Bronchial epithelial cell (primary cell): ENCODE measurements at regions not wholly inside any gene's neighbourhood (a gene's known extent, or its start where the extent isn't known, plus 50 kb on each side); places are given as distances from the start of the nearest gene placed in this dataset.

Experiments
- DNase-seq: peaks from one replicate; pipeline ENCODE4 v3.0.0-alpha.2; 2010; ENCODE audit warnings: low read depth
- FAIRE-seq: peaks from 2 replicates; lab custom pipeline; 2011; peaks lifted over from hg19 to GRCh38; lab: Jason Lieb, UNC
- H3K27me3 ChIP-seq: 2 replicates; pipeline ENCODE4 v1.5.1; 2011; ENCODE audit warnings: low read length; ENCODE audit not compliant: control insufficient read depth, insufficient read depth
- H3K36me3 ChIP-seq: 2 replicates; pipeline ENCODE4 v1.5.1; 2011; ENCODE audit warnings: low read length; ENCODE audit not compliant: control insufficient read depth, insufficient read depth
- H3K4me3 ChIP-seq: 2 replicates; pipeline ENCODE4 v1.5.1; 2011; ENCODE audit warnings: mild to moderate bottlenecking, low read depth, low read length, control low read depth
- TF ChIP-seq, protein P1 (sequence below): IDR thresholded peaks from 2 replicates; pipeline ENCODE4 v1.5.1; 2011; ENCODE audit warnings: mild to moderate bottlenecking, moderate library complexity, low read length, control low read depth, inconsistent platforms; ENCODE audit not compliant: insufficient read depth, severe bottlenecking

DNA sequence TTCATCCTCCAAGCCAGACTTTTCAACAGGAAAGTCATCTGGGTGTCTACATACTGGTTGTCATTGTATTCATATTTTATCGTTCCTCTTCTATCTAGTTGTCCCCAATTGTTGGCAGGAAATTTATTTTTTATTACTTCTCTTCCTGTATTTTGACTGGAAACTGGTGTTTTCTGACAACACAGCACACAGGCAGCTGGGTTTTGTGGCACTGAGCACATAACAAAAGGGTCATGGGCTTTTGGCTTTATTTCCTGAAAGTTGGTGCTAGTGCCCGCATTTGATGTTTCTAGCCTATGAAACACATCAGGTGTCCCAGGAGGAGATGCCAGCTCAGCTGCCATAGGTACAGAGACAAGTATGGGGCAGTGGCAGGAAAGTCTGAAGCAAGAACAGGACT, 126.4 kb downstream of the TMEM17 start:
- no peaks in the 10 kb centered on the region for H3K36me3 ChIP-seq
- H3K4me3 ChIP-seq, result no peak overlapping the region
- FAIRE-seq, result no peak
- no peaks in the 10 kb centered on the region for H3K27me3 ChIP-seq
- no peak for DNase-seq
- TF ChIP-seq, protein P1, sequence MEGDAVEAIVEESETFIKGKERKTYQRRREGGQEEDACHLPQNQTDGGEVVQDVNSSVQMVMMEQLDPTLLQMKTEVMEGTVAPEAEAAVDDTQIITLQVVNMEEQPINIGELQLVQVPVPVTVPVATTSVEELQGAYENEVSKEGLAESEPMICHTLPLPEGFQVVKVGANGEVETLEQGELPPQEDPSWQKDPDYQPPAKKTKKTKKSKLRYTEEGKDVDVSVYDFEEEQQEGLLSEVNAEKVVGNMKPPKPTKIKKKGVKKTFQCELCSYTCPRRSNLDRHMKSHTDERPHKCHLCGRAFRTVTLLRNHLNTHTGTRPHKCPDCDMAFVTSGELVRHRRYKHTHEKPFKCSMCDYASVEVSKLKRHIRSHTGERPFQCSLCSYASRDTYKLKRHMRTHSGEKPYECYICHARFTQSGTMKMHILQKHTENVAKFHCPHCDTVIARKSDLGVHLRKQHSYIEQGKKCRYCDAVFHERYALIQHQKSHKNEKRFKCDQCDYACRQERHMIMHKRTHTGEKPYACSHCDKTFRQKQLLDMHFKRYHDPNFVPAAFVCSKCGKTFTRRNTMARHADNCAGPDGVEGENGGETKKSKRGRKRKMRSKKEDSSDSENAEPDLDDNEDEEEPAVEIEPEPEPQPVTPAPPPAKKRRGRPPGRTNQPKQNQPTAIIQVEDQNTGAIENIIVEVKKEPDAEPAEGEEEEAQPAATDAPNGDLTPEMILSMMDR, result no peak

DNA sequence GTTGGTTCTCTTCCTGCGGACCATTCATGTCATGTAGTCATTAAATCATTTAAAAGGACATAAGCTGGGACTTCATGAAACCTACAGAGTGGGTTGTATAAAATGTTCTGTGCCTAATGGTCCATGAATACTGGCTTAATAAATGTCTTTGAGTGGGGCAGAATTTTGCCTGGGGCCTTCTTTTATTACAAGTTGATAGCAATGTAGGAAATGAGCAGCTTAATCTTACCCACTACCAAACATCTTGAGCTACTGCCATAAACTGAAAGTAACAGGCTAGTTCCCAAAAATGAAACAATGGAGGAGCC, 130.9 kb downstream of the TMEM17 start:
- DNase-seq, result no peak
- no peak for FAIRE-seq
- no peaks in the 10 kb centered on the region for H3K36me3 ChIP-seq
- H3K27me3 ChIP-seq, result no peaks in the 10 kb centered on the region
- H3K4me3 ChIP-seq, result no peak overlapping the region
- TF ChIP-seq, protein P1, result no peak

DNA sequence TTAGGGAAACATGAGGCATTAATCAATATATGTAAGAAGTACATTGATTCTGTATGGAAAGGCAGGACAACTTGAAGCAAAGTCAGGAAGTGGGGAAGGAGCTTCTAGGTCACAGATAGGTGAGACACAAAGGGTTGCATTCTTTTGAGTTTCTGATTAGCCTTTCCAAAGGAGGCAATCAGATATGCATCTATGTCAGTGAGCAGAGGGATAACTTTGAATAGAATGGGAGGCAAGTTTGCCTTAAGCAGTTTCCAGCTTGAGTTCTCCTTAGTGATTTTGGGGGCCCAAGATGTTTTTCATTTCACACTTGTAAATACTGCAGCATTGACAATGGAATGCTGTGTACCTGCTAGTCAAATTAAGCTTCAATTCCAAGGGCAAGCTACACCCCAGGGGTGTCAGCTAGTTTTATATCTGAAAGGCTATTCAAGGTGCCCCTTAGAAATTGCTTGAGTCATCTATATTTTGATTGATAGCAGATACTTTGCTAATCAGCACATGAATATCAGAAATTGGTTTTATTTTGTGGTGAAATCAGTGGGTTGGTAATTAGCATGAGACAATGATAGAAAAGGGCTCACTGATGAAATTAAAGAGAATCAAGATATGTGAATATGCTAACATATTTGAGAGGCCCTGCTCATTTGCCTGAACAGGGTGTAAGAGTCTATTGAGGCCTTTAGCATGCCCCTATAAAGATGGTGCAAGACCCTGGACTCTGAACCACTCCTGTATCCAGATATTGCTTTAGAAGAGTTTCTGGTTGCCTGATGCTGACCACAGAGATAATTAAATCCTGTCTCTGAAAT, 131.5 kb downstream of the TMEM17 start:
- TF ChIP-seq, protein P1, result no peak
- FAIRE-seq, result peak; percentile 58
- Histone ChIP-seq H3K27me3 (no peaks in the 10 kb centered on the region), H3K4me3 (no peak overlapping the region), H3K36me3 (no peaks in the 10 kb centered on the region)
- no peak for DNase-seq

DNA sequence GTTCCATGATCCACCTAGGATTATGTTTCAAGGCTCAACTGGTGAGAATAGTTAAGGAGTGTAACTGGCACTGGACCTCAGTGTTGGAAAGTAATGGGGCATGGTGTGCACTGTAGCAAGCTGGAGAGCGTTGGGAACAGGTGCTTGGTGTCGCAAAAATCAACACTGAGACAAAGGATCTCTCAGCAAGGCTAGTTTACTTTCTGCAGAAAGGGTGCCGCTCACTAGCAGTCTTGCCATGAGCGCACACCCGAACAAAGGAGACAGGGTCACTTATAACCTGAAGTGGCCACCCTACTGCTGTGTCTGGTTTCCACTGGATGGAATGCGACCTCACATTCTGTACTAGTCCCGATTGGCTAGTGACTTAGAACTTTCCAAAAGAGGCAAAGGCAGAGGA, 133.2 kb downstream of the TMEM17 start:
- DNase-seq, result no peak

DNA sequence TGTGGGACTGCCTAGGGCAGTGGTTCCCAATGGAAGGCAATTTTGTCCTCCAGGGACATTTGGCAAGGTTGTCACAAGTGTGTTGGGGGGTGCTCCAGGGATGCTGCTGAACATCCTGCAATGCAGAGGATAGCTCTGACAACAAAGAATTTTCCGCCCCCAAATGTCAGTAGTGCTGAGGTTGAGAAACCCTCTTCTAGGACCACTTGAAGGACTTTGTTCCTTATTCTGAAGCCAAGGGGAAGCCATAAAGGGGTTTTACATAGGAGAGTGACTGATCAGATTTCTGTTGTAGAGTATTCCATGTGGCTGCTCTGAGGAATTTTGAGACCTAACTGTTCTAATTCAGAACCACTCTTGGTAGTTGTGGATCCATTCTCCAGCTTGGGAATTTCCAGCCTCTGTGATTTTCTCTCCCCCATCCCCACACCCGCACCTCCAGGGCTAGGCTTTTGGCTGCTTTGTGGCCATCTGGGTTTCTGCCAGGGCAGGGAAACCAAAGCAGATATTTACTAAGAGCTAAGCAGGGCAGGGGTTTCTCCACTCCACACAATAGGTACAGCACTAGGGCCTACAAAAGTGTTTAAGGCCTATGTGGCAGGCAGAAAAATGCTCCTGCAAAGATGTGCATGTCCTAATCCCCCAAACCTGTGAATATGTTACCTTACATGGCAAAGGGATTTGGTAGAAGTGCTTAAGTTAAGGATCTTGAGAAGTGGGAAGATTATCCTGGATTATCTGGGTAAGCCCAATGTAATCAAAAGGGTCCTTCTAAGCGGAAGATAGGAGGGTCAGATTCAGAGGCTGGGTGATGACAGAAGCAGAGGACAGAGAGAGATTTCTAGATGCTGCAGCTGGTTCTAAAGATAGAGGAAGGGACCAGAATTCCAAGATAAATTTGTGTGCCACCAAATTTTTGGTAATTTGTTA, 135.4 kb downstream of the TMEM17 start:
- no peaks in the 10 kb centered on the region for H3K36me3 ChIP-seq
- FAIRE-seq (peak; percentile 28), DNase-seq (no peak)
- H3K4me3 ChIP-seq, result no peak overlapping the region
- no peaks in the 10 kb centered on the region for H3K27me3 ChIP-seq
- TF ChIP-seq, protein P1, result no peak

More for the DNA sequence above, 133.2 kb downstream of the TMEM17 start:
- Histone ChIP-seq H3K36me3 (no peaks in the 10 kb centered on the region), H3K4me3 (no peak overlapping the region), H3K27me3 (no peaks in the 10 kb centered on the region)
- TF ChIP-seq, protein P1, result no peak
- no peak for FAIRE-seq
